Stomach (tissue), 8 donors: ENCODE measurements at regions not wholly inside any gene's neighbourhood (a gene's known extent, or its start where the extent isn't known, plus 50 kb on each side); places are given as distances from the start of the nearest gene placed in this dataset.

Source experiments
- DNase-seq, 2 donors: peaks; one replicate each; pipeline versions ENCODE4 v3.0.0 to v3.0.0-alpha.2; 2013 to 2019
- H3K27ac ChIP-seq, 5 donors: fragments of 200-600 bp in 4 of 5; sonication (generic) in 4 of 5; one replicate each; pipeline ENCODE4 v1.5.1; 2013 to 2019; ENCODE audit warnings: mild to moderate bottlenecking in 1 of 5, moderate library complexity in 1 of 5
- H3K27me3 ChIP-seq, 3 donors: fragments of 200-600 bp; sonication (generic); one replicate each; pipeline ENCODE4 v1.5.1; 2017 to 2019; ENCODE audit warnings: mixed run types in 1 of 3
- H3K36me3 ChIP-seq, 4 donors: fragments of 200-600 bp; sonication (generic); 1 replicate in 3 of 4; 2 replicates in 1 of 4; pipeline ENCODE4 v1.5.1; 2016 to 2019
- H3K4me1 ChIP-seq, 4 donors: fragments of 200-600 bp; sonication (generic); one replicate each; pipeline ENCODE4 v1.5.1; 2016 to 2019
- H3K4me3 ChIP-seq, 4 donors: fragments of 200-600 bp; sonication (generic) in 3 of 4; one replicate each; pipeline ENCODE4 v1.5.1; 2016 to 2019; ENCODE audit warnings: mild to moderate bottlenecking in 1 of 4
- H3K9me3 ChIP-seq, 4 donors: fragments of 200-600 bp; sonication (generic); one replicate each; pipeline ENCODE4 v1.5.1; 2016 to 2019
- EP300 ChIP-seq: sonication (generic); formaldehyde crosslinking; IDR thresholded peaks from one replicate; pipeline ENCODE4 v1.6.1; 2017; ENCODE audit warnings: antibody characterized with exemption
- POLR2A ChIP-seq, 4 donors: fragments of 450-650 bp; IDR thresholded peaks; one replicate each; pipeline ENCODE4 v1.6.1; 2016; ENCODE audit warnings: antibody characterized with exemption in 4 of 4, control low read depth in 2 of 4, mild to moderate bottlenecking in 1 of 4, moderate library complexity in 1 of 4
- POLR2AphosphoS5 ChIP-seq, 3 donors: sonication (generic); formaldehyde crosslinking; IDR thresholded peaks; one replicate each; pipeline ENCODE4 v1.6.1; 2016; ENCODE audit warnings: antibody characterized with exemption in 3 of 3
- WGBS, 5 donors: extraction: QIAGEN DNeasy Blood & Tissue Kit in 3 of 5; methylation state at CpG; one replicate each; pipeline versions ENCODE4 v1.1.5 to v1.1.7; 2013 to 2018; 5-methylcytosine and 5-hydroxymethylcytosine counted together
- intact Hi-C: fragments of 100-400 bp; cut with DNase I; formaldehyde crosslinking; loops from one replicate; pipeline ENCODE4 v1.15.1; 2023; ENCODE audit warnings: low total_unique reads
- TF ChIP-seq, protein P1 (sequence below), 7 experiments: fragments of 450-650 bp in 4 of 7; fragments of 200-600 bp in 3 of 7; sonication (generic) in 3 of 7; IDR thresholded peaks; one replicate each; pipeline ENCODE4 v1.5.1; 2016 to 2019; ENCODE audit warnings: antibody characterized with exemption in 7 of 7, control low read depth in 2 of 7, mild to moderate bottlenecking in 1 of 7
- donor health status: healthy with polysubstance abuse.
- donor health status: Bipolar disorder and iron deficiency.
- donor health status: healthy.

DNA sequence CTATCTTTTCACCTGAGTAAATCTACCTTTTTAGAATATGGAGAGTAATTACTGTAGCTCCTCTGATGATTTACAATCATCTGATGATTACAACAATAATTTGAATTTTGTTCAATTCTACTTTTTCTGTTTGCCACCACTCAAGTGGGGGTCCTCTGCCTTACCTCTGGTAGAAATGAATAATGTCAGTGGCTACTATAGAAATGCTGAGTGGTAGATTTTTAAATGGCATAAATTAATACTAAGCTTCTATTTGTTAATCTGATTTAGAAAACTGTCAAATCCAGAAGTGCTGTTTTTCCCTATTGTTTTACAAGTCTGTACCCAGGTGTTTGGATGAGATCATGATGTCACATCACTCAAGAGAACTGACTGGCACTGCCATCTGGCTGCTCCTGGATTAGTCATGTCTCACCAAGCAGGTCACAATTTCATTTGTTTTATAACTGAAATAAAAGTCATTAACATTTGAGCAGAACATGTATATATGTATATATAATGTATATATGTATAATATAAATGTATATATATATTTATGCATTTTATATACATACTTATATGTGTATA lies 494.8 kb downstream of the TBC1D4 start:
- Histone ChIP-seq H3K4me1 (no peaks in the 10 kb centered on the region), H3K9me3 (no peaks in the 10 kb centered on the region), H3K4me3 (no peak overlapping the region), H3K36me3 (no peaks in the 10 kb centered on the region), H3K27ac (no peak overlapping the region), H3K27me3 (no peaks in the 10 kb centered on the region)
- DNase-seq = no peak
- intact Hi-C loops = no loop called here
- TF ChIP-seq, protein P1, sequence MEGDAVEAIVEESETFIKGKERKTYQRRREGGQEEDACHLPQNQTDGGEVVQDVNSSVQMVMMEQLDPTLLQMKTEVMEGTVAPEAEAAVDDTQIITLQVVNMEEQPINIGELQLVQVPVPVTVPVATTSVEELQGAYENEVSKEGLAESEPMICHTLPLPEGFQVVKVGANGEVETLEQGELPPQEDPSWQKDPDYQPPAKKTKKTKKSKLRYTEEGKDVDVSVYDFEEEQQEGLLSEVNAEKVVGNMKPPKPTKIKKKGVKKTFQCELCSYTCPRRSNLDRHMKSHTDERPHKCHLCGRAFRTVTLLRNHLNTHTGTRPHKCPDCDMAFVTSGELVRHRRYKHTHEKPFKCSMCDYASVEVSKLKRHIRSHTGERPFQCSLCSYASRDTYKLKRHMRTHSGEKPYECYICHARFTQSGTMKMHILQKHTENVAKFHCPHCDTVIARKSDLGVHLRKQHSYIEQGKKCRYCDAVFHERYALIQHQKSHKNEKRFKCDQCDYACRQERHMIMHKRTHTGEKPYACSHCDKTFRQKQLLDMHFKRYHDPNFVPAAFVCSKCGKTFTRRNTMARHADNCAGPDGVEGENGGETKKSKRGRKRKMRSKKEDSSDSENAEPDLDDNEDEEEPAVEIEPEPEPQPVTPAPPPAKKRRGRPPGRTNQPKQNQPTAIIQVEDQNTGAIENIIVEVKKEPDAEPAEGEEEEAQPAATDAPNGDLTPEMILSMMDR (IDR thresholded peaks at IDR 0.05) = no peak
- TF ChIP-seq EP300 (no peak), POLR2AphosphoS5 (IDR thresholded peaks at IDR 0.05) (no peak), POLR2A (IDR thresholded peaks at IDR 0.05) (no peak)

DNA sequence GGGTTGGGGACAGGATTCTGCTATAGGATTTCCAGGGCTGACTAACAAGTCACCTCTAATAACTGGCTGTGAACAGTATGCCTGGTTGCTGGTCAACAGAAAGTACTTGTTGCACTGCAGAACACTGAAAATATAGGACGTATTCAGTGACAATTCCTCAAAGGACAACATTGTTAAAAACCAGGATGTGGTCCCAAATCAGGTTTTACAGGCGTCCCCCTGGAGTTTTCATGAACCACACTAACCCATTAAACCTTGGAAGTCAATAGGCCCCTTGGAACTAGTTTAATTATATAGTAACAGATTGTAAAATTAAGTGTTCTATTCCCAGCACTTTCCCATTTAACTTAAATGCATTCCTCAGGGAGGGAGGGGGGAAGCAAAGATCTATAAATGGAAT lies 495.4 kb downstream of the TBC1D4 start:
- 56 to 69% (median 63%) methylated on average over 2 of the region's 2 CpGs for whole genome bisulfite sequencing, 5 donors

DNA sequence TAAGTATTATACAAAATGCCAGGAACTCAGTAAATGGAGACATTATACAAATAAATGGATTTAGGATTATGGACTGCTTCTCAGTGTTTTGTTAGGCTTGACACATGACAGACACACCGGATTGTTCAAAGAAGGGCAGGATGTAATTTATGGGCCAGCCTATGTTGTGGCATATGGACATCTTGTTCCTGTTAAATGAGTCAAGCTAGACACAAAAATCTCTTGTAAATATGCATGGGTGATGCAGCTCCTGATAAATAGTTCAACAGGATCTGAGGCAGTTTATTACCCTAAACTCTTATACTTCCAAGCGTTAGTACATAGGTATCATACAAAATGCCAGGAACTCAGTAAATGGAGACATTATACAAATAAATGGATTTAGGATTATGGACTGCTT lies 502.3 kb downstream of the TBC1D4 start:
- WGBS, 5 donors = 68 to 83% (median 73%) methylated on average over 2 of the region's 2 CpGs
- Histone ChIP-seq H3K4me3 (no peak overlapping the region), H3K27ac (no peak overlapping the region), H3K36me3 (no peaks in the 10 kb centered on the region), H3K4me1 (no peaks in the 10 kb centered on the region), H3K27me3 (no peaks in the 10 kb centered on the region), H3K9me3 (no peaks in the 10 kb centered on the region)
- TF ChIP-seq POLR2A (IDR thresholded peaks at IDR 0.05) = no peak
- TF ChIP-seq POLR2AphosphoS5 (IDR thresholded peaks at IDR 0.05) = no peak
- no peak for TF ChIP-seq EP300
- TF ChIP-seq, protein P1 (IDR thresholded peaks at IDR 0.05) = no peak
- intact Hi-C loops = no loop called here
- no peak for DNase-seq

More for the DNA sequence above, 495.4 kb downstream of the TBC1D4 start:
- Histone ChIP-seq H3K4me3 (no peak overlapping the region), H3K27ac (no peak overlapping the region), H3K9me3 (no peaks in the 10 kb centered on the region), H3K36me3 (no peaks in the 10 kb centered on the region), H3K27me3 (no peaks in the 10 kb centered on the region), H3K4me1 (no peaks in the 10 kb centered on the region)
- intact Hi-C loops = no loop called here
- DNase-seq = no peak
- TF ChIP-seq POLR2A (IDR thresholded peaks at IDR 0.05) = no peak
- TF ChIP-seq, protein P1 (IDR thresholded peaks at IDR 0.05) = no peak
- TF ChIP-seq POLR2AphosphoS5 (IDR thresholded peaks at IDR 0.05) = no peak

DNA sequence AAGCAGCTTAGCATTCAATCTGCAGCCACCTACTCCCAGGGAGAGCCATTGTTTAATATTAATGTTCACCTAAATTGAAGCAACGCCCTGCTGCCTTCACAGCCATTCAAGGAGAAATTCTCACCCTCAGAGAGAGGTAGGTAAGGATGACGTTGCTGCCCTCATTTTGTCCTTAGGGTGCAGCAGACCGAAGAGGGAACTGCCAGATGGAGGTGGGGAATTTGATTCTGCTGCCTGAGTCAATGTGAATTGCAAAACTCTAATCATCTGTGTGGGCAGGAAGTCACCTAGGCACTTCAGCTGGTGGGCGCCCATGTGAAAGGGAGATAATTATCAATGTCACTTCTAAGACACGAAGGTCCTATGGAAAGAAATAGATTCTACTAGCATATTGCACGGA lies 503.4 kb downstream of the TBC1D4 start:
- H3K27me3 ChIP-seq = no peaks in the 10 kb centered on the region
- WGBS, 5 donors = 60 to 71% (median 69%) methylated on average over 6 of the region's 6 CpGs
- H3K4me3 ChIP-seq = no peak overlapping the region
- intact Hi-C loops = no loop called here
- DNase-seq = no peak
- TF ChIP-seq POLR2A (IDR thresholded peaks at IDR 0.05) (no peak), POLR2AphosphoS5 (IDR thresholded peaks at IDR 0.05) (no peak), EP300 (no peak)
- TF ChIP-seq, protein P1 (IDR thresholded peaks at IDR 0.05) = no peak
- H3K27ac ChIP-seq = no peak overlapping the region
- no peaks in the 10 kb centered on the region for H3K4me1 ChIP-seq
- H3K36me3 ChIP-seq = no peaks in the 10 kb centered on the region
- H3K9me3 ChIP-seq = no peaks in the 10 kb centered on the region
